IMR-90 (cell line): ENCODE measurements at regions not wholly inside any gene's neighbourhood (a gene's known extent, or its start where the extent isn't known, plus 50 kb on each side); places are given as distances from the start of the nearest gene placed in this dataset.

ENCODE experiments used
- CEBPB ChIP-seq: IDR thresholded peaks from 2 replicates; pipeline ENCODE4 v1.6.1; 2012; ENCODE audit warnings: low read depth, low read length, improper control_type of control experiment
- MAFK ChIP-seq: IDR thresholded peaks from 2 replicates; pipeline ENCODE4 v1.6.1; 2012; ENCODE audit warnings: low read depth, low read length, improper control_type of control experiment
- MAZ ChIP-seq: IDR thresholded peaks from 2 replicates; pipeline ENCODE4 v1.6.1; 2012; ENCODE audit warnings: low read depth, mild to moderate bottlenecking, low read length, improper control_type of control experiment, moderate library complexity, borderline replicate concordance
- MXI1 ChIP-seq: IDR thresholded peaks from 2 replicates; pipeline ENCODE4 v1.6.1; 2012; ENCODE audit warnings: low read depth, mild to moderate bottlenecking, low read length, moderate library complexity, borderline replicate concordance
- NFE2L2 ChIP-seq: fragments of 150-350 bp; IDR thresholded peaks from 2 replicates; pipeline ENCODE4 v1.6.1; 2016; ENCODE audit warnings: low read depth, mild to moderate bottlenecking, low read length
- POLR2A ChIP-seq: IDR thresholded peaks from 2 replicates; pipeline ENCODE4 v1.6.1; 2012; ENCODE audit warnings: mild to moderate bottlenecking, low read depth, low read length
- RAD21 ChIP-seq: IDR thresholded peaks from 2 replicates; pipeline ENCODE4 v1.6.1; 2012; ENCODE audit warnings: low read length, improper control_type of control experiment
- TF ChIP-seq, protein P1 (sequence below): fragments of 150-350 bp; IDR thresholded peaks from 2 replicates; pipeline ENCODE4 v1.6.1; 2017; ENCODE audit warnings: mild to moderate bottlenecking, antibody characterized with exemption, low read length, low read depth
- TF ChIP-seq, protein P2 (sequence below): conservative IDR thresholded peaks from 2 replicates; pipeline ENCODE4 v1.5.1; 2012; ENCODE audit warnings: mild to moderate bottlenecking, low read depth, low read length, improper control_type of control experiment

DNA sequence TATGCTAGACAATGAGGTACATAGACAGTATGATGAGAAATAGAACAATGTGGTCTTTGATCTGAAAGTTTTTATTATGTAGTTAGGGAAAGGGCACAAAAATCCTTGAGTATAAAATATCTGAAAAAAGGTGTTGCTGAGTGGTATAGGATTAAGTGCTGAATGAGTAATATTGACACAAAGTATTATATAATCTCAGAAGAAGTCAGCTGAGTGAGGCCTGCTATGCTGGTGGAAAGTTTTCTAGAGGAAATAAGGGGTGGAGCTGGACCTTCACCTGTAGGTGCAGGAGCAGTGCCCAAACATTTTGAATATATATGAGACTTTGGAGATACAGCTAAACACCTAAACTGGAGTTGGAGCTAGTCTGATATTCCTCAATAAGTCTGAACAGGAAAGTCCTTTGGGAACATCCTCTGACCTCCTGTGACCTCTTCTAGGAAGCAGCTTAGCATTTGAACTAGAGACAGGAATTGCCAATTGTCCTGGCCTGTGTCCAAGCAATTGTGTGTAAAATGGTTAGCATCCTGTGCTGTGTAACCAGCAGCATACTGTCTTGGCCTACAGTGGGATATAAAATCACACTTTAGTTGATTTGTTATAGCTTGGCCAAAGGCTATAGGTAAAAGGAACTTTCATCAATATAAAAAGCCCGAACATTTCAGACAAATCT lies 285.3 kb downstream of the ANKRD50 start:
- TF ChIP-seq, protein P1, sequence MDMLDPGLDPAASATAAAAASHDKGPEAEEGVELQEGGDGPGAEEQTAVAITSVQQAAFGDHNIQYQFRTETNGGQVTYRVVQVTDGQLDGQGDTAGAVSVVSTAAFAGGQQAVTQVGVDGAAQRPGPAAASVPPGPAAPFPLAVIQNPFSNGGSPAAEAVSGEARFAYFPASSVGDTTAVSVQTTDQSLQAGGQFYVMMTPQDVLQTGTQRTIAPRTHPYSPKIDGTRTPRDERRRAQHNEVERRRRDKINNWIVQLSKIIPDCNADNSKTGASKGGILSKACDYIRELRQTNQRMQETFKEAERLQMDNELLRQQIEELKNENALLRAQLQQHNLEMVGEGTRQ = no peak
- TF ChIP-seq POLR2A = no peak
- no peak for TF ChIP-seq RAD21
- TF ChIP-seq, protein P2, sequence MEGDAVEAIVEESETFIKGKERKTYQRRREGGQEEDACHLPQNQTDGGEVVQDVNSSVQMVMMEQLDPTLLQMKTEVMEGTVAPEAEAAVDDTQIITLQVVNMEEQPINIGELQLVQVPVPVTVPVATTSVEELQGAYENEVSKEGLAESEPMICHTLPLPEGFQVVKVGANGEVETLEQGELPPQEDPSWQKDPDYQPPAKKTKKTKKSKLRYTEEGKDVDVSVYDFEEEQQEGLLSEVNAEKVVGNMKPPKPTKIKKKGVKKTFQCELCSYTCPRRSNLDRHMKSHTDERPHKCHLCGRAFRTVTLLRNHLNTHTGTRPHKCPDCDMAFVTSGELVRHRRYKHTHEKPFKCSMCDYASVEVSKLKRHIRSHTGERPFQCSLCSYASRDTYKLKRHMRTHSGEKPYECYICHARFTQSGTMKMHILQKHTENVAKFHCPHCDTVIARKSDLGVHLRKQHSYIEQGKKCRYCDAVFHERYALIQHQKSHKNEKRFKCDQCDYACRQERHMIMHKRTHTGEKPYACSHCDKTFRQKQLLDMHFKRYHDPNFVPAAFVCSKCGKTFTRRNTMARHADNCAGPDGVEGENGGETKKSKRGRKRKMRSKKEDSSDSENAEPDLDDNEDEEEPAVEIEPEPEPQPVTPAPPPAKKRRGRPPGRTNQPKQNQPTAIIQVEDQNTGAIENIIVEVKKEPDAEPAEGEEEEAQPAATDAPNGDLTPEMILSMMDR = no peak
- no peak for TF ChIP-seq MAZ
- no peak for TF ChIP-seq NFE2L2
- no peak for TF ChIP-seq MXI1
- TF ChIP-seq CEBPB = no peak
- no peak for TF ChIP-seq MAFK
